CD14-positive monocyte (primary cell): ENCODE measurements at regions not wholly inside any gene's neighbourhood (a gene's known extent, or its start where the extent isn't known, plus 50 kb on each side); places are given as distances from the start of the nearest gene placed in this dataset.

ENCODE experiments used
- DNase-seq, 3 donors: peaks; one replicate each; pipeline ENCODE4 v3.0.0-alpha.2; 2011 to 2022
- H2AFZ ChIP-seq: 2 replicates; pipeline ENCODE4 v1.6.0; 2012; ENCODE audit warnings: mild to moderate bottlenecking, low read depth, low read length, inconsistent platforms; ENCODE audit not compliant: insufficient read depth, poor library complexity, severe bottlenecking
- H3K27ac ChIP-seq, 2 donors: 1 replicate in 1 of 2; 2 replicates in 1 of 2; pipeline ENCODE4 v1.5.1; 2012 to 2013; ENCODE audit warnings: low read length in 2 of 2, control low read depth in 1 of 2, inconsistent platforms in 1 of 2, low read depth in 1 of 2, mild to moderate bottlenecking in 1 of 2
- H3K27me3 ChIP-seq, 2 donors: one replicate each; pipeline versions ENCODE4 v1.6.0 to v1.6.1; 2011 to 2013; ENCODE audit warnings: low read length in 2 of 2; ENCODE audit not compliant: control insufficient read depth in 2 of 2, insufficient read depth in 2 of 2
- H3K36me3 ChIP-seq, 2 donors: replicated peaks in 1 of 2; 1 replicate in 1 of 2; 2 replicates in 1 of 2; pipeline versions ENCODE4 v1.5.1 to v1.6.1; 2012 to 2013; ENCODE audit warnings: low read length in 2 of 2, control low read depth in 1 of 2, inconsistent platforms in 1 of 2, mild to moderate bottlenecking in 1 of 2; ENCODE audit not compliant: insufficient read depth in 2 of 2, control insufficient read depth in 1 of 2
- H3K4me1 ChIP-seq, 2 donors: 1 replicate in 1 of 2; 2 replicates in 1 of 2; pipeline versions ENCODE4 v1.5.1 to v1.6.1; 2012 to 2013; ENCODE audit warnings: low read length in 2 of 2, control low read depth in 1 of 2, inconsistent platforms in 1 of 2, mild to moderate bottlenecking in 1 of 2, moderate library complexity in 1 of 2; ENCODE audit not compliant: insufficient read depth in 2 of 2, control insufficient read depth in 1 of 2
- H3K4me2 ChIP-seq: replicated peaks from 2 replicates; pipeline ENCODE3; 2012; ENCODE audit warnings: low read length, moderate library complexity, mild to moderate bottlenecking; ENCODE audit not compliant: poor library complexity, severe bottlenecking; ENCODE audit errors: extremely low read depth
- H3K4me3 ChIP-seq, 3 experiments: fragments of 200-600 bp in 1 of 3; sonication (generic) in 1 of 3; replicated peaks in 1 of 3; 1 replicate in 2 of 3; 2 replicates in 1 of 3; pipeline ENCODE4 v1.5.1; 2011 to 2013; ENCODE audit warnings: low read length in 3 of 3, mild to moderate bottlenecking in 3 of 3, control low read depth in 2 of 3, low read depth in 2 of 3, inconsistent platforms in 1 of 3, moderate library complexity in 1 of 3
- H3K79me2 ChIP-seq: 2 replicates; pipeline ENCODE4 v1.6.0; 2012; ENCODE audit warnings: mild to moderate bottlenecking, control low read depth, inconsistent platforms, low read length, moderate library complexity; ENCODE audit not compliant: insufficient read depth
- H3K9ac ChIP-seq: 2 replicates; pipeline ENCODE4 v1.6.0; 2017; ENCODE audit warnings: low read length, mild to moderate bottlenecking; ENCODE audit not compliant: insufficient read depth, poor library complexity, severe bottlenecking
- H3K9me3 ChIP-seq, 2 donors: replicated peaks in 1 of 2; 1 replicate in 1 of 2; 2 replicates in 1 of 2; pipeline versions ENCODE4 v1.5.1 to v1.6.1; 2012 to 2013; ENCODE audit warnings: low read length in 2 of 2, control low read depth in 1 of 2; ENCODE audit not compliant: control insufficient read depth in 1 of 2, insufficient read depth in 1 of 2
- H4K20me1 ChIP-seq: 2 replicates; pipeline ENCODE4 v1.6.0; 2012; ENCODE audit warnings: mild to moderate bottlenecking, low read length, control low read depth, moderate library complexity; ENCODE audit not compliant: insufficient read depth
- H3K27ac Mint-ChIP-seq, 7 donors: one replicate each; pipeline ENCODE4 v1.8.0; 2020; ENCODE audit warnings: mild to moderate bottlenecking in 7 of 7, mixed read lengths in 7 of 7, moderate library complexity in 6 of 7, inconsistent platforms in 2 of 7
- H3K27me3 Mint-ChIP-seq, 3 donors: one replicate each; pipeline ENCODE4 v1.8.0; 2021 to 2022; ENCODE audit warnings: low read depth in 3 of 3, mild to moderate bottlenecking in 3 of 3, mixed read lengths in 3 of 3, moderate library complexity in 3 of 3, inconsistent platforms in 1 of 3
- H3K36me3 Mint-ChIP-seq, 2 donors: one replicate each; pipeline ENCODE4 v1.8.0; 2020; ENCODE audit warnings: mixed read lengths in 2 of 2, inconsistent platforms in 1 of 2, mild to moderate bottlenecking in 1 of 2
- H3K4me1 Mint-ChIP-seq: one replicate; pipeline ENCODE4 v1.8.0; 2020; ENCODE audit warnings: mild to moderate bottlenecking, mixed read lengths
- H3K4me3 Mint-ChIP-seq, 2 donors: one replicate each; pipeline ENCODE4 v1.8.0; 2020; ENCODE audit warnings: mild to moderate bottlenecking in 2 of 2, mixed read lengths in 2 of 2, moderate library complexity in 1 of 2
- H3K9me3 Mint-ChIP-seq, 7 donors: one replicate each; pipeline ENCODE4 v1.8.0; 2020 to 2022; ENCODE audit warnings: mixed read lengths in 7 of 7, mild to moderate bottlenecking in 6 of 7, moderate library complexity in 6 of 7, inconsistent platforms in 2 of 7
- WGBS: methylation state at CpG from one replicate; pipeline ENCODE4 v1.1.5; 2013; ENCODE audit warnings: missing lambda C conversion rate; ENCODE audit not compliant: insufficient coverage; 5-methylcytosine and 5-hydroxymethylcytosine counted together
- intact Hi-C, 2 donors: fragments of 100-400 bp; cut with micrococcal nuclease; formaldehyde crosslinking; loops; one replicate each; pipeline versions ENCODE4 v1.15.0 to v1.15.1; 2023
- TF ChIP-seq, protein P1 (sequence below): fragments of 200-600 bp; IDR thresholded peaks from one replicate; pipeline ENCODE4 v1.8.0; 2022; ENCODE audit warnings: antibody characterized with exemption, mild to moderate bottlenecking

- H3K27ac Mint-ChIP-seq = no peak overlapping the region
- H3K27me3 Mint-ChIP-seq = peaks cover 0 to 3% (median 0%) of the 10 kb centered on the region in 3 donors
- TF ChIP-seq, protein P1, sequence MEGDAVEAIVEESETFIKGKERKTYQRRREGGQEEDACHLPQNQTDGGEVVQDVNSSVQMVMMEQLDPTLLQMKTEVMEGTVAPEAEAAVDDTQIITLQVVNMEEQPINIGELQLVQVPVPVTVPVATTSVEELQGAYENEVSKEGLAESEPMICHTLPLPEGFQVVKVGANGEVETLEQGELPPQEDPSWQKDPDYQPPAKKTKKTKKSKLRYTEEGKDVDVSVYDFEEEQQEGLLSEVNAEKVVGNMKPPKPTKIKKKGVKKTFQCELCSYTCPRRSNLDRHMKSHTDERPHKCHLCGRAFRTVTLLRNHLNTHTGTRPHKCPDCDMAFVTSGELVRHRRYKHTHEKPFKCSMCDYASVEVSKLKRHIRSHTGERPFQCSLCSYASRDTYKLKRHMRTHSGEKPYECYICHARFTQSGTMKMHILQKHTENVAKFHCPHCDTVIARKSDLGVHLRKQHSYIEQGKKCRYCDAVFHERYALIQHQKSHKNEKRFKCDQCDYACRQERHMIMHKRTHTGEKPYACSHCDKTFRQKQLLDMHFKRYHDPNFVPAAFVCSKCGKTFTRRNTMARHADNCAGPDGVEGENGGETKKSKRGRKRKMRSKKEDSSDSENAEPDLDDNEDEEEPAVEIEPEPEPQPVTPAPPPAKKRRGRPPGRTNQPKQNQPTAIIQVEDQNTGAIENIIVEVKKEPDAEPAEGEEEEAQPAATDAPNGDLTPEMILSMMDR = no peak
- no peaks in the 10 kb centered on the region for H3K36me3 Mint-ChIP-seq
- Histone ChIP-seq H3K36me3 (no peaks in the 10 kb centered on the region), H3K4me3 (no peak overlapping the region), H3K4me2 (no peak overlapping the region), H3K9me3 (peaks cover 17 to 45% of the 10 kb centered on the region in 2 donors), H3K9ac (no peak overlapping the region), H3K27me3 (no peaks in the 10 kb centered on the region), H3K79me2 (no peaks in the 10 kb centered on the region), H2AFZ (no peak overlapping the region), H4K20me1 (no peaks in the 10 kb centered on the region), H3K27ac (no peak overlapping the region), H3K4me1 (no peaks in the 10 kb centered on the region)
- intact Hi-C loops = no loop called here
- no peak for DNase-seq
- H3K4me3 Mint-ChIP-seq = no peak overlapping the region
- no CpG with 5 or more reads among the region's 2 CpGs for WGBS
- no peaks in the 10 kb centered on the region for H3K4me1 Mint-ChIP-seq
- H3K9me3 Mint-ChIP-seq = peaks cover 7 to 31% (median 14%) of the 10 kb centered on the region in 7 donors
These were observed 1860.3 kb downstream of the TP53TG3F start for GRCh38 chr16:35319536-35320192.

- Histone ChIP-seq H3K4me2 (no peak overlapping the region), H3K36me3 (no peaks in the 10 kb centered on the region), H3K79me2 (no peaks in the 10 kb centered on the region), H3K4me1 (no peaks in the 10 kb centered on the region), H3K4me3 (no peak overlapping the region), H3K9ac (no peak overlapping the region), H4K20me1 (no peaks in the 10 kb centered on the region), H3K27me3 (no peaks in the 10 kb centered on the region), H3K27ac (no peak overlapping the region), H3K9me3 (peaks cover 19 to 25% of the 10 kb centered on the region in 2 donors), H2AFZ (no peak overlapping the region)
- intact Hi-C loops = no loop called here
- Mint-ChIP-seq H3K4me3 (no peak overlapping the region), H3K4me1 (no peaks in the 10 kb centered on the region), H3K27ac (no peak overlapping the region), H3K27me3 (no peaks in the 10 kb centered on the region), H3K9me3 (peaks cover 0 to 14% (median 5%) of the 10 kb centered on the region in 7 donors), H3K36me3 (no peaks in the 10 kb centered on the region)
- TF ChIP-seq, protein P1 = no peak
- WGBS = no CpG with 5 or more reads among the region's 3 CpGs
- no peak for DNase-seq
These were observed 1866.5 kb downstream of the TP53TG3F start for GRCh38 chr16:35325936-35326335.
